ENCODE measurements at regions not wholly inside any gene's neighbourhood (a gene's known extent, or its start where the extent isn't known, plus 50 kb on each side); places are given as distances from the start of the nearest gene placed in this dataset.
"Not testable (repeated sequence)": the region's sequence is repeated elsewhere in the genome, so short reads cannot be mapped to it uniquely, and the experiment has no call there.

DNA sequence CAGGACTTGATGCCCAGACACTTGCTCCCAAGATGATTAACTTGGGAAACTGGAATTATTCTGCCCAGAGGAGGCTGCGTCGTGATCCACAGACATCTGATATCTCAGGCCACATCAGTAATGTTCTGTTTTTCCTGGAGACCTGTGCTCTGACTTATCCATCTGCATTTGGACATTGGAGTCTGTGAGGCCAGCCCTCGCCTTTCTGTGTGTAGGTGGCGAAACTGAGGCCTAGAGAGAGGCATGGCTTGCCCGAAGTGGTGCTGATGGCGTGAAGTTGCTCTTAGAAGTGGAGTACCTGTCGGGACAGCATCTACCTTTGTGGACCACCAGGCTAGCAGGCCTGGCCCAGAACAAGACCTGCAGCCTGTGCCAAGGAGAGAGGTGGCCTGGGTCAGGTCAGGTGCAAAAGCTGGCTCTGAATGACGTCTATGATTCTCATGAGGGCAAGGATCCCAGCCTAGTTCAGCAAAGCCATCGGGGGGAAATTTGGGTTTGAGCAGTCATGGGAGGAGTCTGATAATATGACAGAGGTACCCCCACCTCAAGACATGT, 186.8 kb upstream of the ZNF469 start:
- peaks cover 0 to 6% of the 10 kb centered on the region in 2 donors for H3K4me1 ChIP-seq (replicated peaks in 1 of 2)
- DNase-seq: no peak
- intact Hi-C loops (cut with DNase I): loop anchor here in 1 of 2 donors (2.0 kb wide), 1 partner anchor 237 kb away; no protein-coding TSS in a partner anchor

GRCh38 chr16:88196471-88197400, 186.0 kb upstream of the ZNF469 start:
- WGBS, 4 donors: 90 to 94% (median 92%) methylated on average over 13 to 16 of the region's 16 CpGs
- Histone ChIP-seq H3K9me3 (replicated peaks in 1 of 3) (no peaks in the 10 kb centered on the region), H3K36me3 (replicated peaks in 1 of 2) (no peaks in the 10 kb centered on the region), H3K27me3 (no peaks in the 10 kb centered on the region), H3K4me3 (no peak overlapping the region), H3K4me1 (replicated peaks in 1 of 2) (peaks cover 0 to 6% of the 10 kb centered on the region in 2 donors), H3K27ac (no peak overlapping the region)
- DNase-seq: peak in 1 of 7 donors; percentile 45
- TF ChIP-seq POLR2A (IDR thresholded peaks at IDR 0.05): no peak
- TF ChIP-seq, protein P1, sequence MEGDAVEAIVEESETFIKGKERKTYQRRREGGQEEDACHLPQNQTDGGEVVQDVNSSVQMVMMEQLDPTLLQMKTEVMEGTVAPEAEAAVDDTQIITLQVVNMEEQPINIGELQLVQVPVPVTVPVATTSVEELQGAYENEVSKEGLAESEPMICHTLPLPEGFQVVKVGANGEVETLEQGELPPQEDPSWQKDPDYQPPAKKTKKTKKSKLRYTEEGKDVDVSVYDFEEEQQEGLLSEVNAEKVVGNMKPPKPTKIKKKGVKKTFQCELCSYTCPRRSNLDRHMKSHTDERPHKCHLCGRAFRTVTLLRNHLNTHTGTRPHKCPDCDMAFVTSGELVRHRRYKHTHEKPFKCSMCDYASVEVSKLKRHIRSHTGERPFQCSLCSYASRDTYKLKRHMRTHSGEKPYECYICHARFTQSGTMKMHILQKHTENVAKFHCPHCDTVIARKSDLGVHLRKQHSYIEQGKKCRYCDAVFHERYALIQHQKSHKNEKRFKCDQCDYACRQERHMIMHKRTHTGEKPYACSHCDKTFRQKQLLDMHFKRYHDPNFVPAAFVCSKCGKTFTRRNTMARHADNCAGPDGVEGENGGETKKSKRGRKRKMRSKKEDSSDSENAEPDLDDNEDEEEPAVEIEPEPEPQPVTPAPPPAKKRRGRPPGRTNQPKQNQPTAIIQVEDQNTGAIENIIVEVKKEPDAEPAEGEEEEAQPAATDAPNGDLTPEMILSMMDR (IDR thresholded peaks at IDR 0.05): no peak
- intact Hi-C loops (cut with DNase I): loop anchor here in 1 of 2 donors (2.0 kb wide), 1 partner anchor 236 kb away; no protein-coding TSS in a partner anchor

More for the DNA sequence above, 186.8 kb upstream of the ZNF469 start:
- no peaks in the 10 kb centered on the region for H3K36me3 ChIP-seq (replicated peaks in 1 of 2)
- H3K4me3 ChIP-seq: no peak overlapping the region
- TF ChIP-seq, protein P1 (IDR thresholded peaks at IDR 0.05): no peak
- TF ChIP-seq POLR2A (IDR thresholded peaks at IDR 0.05): no peak
- 84 to 98% (median 89%) methylated on average over 6 to 9 of the region's 9 CpGs for WGBS, 4 donors
- H3K27ac ChIP-seq: no peak overlapping the region
- H3K9me3 ChIP-seq (replicated peaks in 1 of 3): no peaks in the 10 kb centered on the region
- H3K27me3 ChIP-seq: no peaks in the 10 kb centered on the region

DNA sequence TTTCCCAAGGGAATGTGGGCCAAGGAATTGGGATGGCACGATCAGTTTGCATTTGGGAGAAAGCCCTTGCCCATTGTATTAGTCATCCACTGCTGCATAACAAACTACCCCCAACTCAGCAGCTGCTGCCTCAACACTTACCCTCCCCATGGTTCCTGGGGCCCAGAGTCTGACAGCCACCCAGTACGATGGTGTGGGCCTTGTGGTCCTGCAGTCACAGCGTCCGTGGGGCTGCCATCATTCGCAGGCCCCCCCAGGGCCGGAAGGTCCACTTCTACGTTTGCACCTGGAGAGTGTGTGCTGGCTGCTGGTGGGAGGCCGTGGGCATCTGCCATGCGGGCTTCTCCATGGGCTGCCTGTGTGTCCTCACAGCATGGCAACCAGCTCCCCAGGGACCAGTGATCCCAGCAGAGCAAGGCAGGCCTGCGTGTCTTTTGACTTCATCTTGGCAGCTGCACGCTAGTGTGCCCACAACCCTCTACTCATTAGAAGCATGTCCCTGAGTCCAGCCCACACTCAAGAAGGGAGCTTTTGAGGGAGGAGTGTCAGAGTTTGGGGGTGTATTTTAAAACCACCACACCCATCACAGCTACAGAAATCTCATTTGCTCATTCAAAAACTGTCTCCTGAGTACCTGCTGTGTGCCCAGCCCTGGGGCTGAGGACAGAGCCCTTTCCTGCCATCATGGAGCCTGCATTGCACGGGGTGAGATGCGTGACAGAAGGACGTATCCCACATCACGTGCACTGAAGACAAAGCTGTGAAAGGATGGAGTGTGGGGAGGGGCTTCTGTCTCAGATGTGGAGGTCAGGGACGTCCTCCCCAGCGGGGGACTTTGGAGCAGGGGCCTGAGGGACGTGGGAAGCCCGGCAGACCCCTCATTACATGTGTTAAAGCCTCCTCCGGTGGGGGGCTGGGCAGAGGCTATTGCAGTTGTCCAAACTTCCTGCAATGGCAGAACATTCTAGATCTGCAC, 185.0 kb upstream of the ZNF469 start:
- H3K4me3 ChIP-seq: no peak overlapping the region
- TF ChIP-seq POLR2A (IDR thresholded peaks at IDR 0.05): no peak
- TF ChIP-seq, protein P1 (IDR thresholded peaks at IDR 0.05): no peak
- intact Hi-C loops (cut with DNase I): loop anchor here in 1 of 2 donors (2.0 kb wide), 1 partner anchor 235 kb away; no protein-coding TSS in a partner anchor
- no peaks in the 10 kb centered on the region for H3K27me3 ChIP-seq
- peak in 1 of 7 donors; percentile 39 for DNase-seq
- H3K36me3 ChIP-seq (replicated peaks in 1 of 2): no peaks in the 10 kb centered on the region
- H3K9me3 ChIP-seq (replicated peaks in 1 of 3): no peaks in the 10 kb centered on the region
- peaks cover 0 to 6% of the 10 kb centered on the region in 2 donors for H3K4me1 ChIP-seq (replicated peaks in 1 of 2)
- H3K27ac ChIP-seq: no peak overlapping the region
- 86 to 95% (median 90%) methylated on average over 8 to 20 of the region's 20 CpGs for WGBS, 4 donors

DNA sequence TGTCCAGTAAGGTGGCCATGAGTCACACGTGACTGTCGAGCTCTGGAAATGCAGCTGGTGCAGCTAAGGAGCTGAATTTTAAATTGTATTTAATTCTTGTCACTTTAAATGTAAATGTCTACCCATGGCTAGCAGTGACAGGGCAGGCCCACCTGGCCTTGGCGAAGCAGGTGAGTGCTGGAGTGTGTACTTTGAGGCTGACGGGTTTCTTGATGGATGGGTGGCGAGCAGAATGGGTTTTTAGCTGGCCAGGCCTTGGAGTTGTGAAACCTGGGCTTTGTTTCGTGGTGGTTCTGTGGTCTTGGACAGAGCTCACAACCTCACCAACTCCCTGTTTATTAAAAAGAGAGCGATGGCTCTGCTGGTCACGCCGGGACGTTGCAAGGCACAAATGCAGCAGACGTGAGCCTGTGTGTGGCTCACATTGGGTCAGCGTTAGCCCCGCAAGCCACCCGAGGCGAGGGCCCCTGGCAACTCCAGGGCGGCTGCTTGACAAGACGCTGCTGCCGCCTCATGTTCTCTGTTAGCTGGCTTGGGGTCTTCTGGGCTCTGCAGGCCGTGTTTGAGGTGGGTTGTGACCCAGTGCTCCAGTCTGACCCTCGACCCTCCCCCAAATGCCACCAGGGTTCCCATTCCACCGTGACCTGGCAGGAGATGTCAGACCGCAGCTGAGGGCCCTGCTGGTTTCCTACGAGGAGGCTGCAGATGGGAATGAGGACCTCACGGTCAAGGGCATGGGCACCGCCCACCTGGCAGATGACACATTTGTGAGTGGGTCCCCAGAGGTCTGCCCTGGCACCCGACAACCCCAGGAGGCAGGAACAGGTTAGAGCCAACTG, 184.1 kb upstream of the ZNF469 start:
- H3K4me3 ChIP-seq; H3K4me1 ChIP-seq (replicated peaks in 1 of 2); intact Hi-C loops (cut with DNase I); H3K9me3 ChIP-seq (replicated peaks in 1 of 3); H3K36me3 ChIP-seq (replicated peaks in 1 of 2); H3K27ac ChIP-seq; H3K27me3 ChIP-seq: not testable (repeated sequence)
- peak in 1 of 7 donors; percentile 38 for DNase-seq
- 92 to 94% (median 93%) methylated on average over 2 to 25 of the region's 26 CpGs for WGBS, 4 donors

GRCh38 chr16:88199296-88200153, 183.2 kb upstream of the ZNF469 start:
- H3K27ac ChIP-seq; H3K27me3 ChIP-seq; H3K9me3 ChIP-seq (replicated peaks in 1 of 3); intact Hi-C loops (cut with DNase I); H3K4me3 ChIP-seq; H3K36me3 ChIP-seq (replicated peaks in 1 of 2); H3K4me1 ChIP-seq (replicated peaks in 1 of 2): not testable (repeated sequence)
- WGBS, 4 donors: 86 to 95% (median 92%) methylated on average over 12 to 24 of the region's 25 CpGs
- DNase-seq: peak in 1 of 7 donors; percentile 33

Data from adrenal gland (tissue), 9 donors.